ENCODE measurements at regions not wholly inside any gene's neighbourhood (a gene's known extent, or its start where the extent isn't known, plus 50 kb on each side); places are given as distances from the start of the nearest gene placed in this dataset.
A peak's percentile ranks its signal among the peaks of the same experiment; 100 is the strongest.
"Not testable (repeated sequence)": the region's sequence is repeated elsewhere in the genome, so short reads cannot be mapped to it uniquely, and the experiment has no call there.

DNA sequence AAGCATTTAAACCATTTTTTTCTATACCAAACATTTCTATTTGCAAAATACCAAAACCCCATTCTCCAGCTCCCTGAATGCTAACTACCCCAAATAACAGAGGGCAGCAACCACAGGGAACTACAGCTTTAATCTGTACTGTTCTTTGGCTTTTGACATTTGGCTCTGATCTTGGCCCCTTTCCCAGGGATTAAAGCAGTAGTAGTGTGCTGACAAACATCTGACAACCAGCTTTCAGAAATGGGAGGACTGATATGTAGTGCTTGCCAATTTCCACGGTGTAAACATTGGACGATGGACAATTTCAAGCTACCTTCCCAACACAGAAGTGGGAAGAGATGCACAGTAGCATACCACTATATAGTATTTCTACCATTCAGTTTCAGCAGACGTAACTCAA is 88.4 kb upstream of the TEAD1 start:
- Histone ChIP-seq H3K9me3 (ENCODE audit: low read depth, low read length) (no peaks in the 10 kb centered on the region), H3K27ac (no peak overlapping the region), H3K36me3 (ENCODE audit: insufficient read depth, low read length) (no peaks in the 10 kb centered on the region), H3K9ac (ENCODE audit: insufficient read length) (no peak overlapping the region), H3K4me3 (no peak overlapping the region)
- TF ChIP-seq POLR2AphosphoS5 (IDR thresholded peaks at IDR 0.05; ENCODE audit: borderline replicate concordance, low read depth, low read length) (no peak), FOXP2 (optimal IDR thresholded peaks at IDR 0.05; ENCODE audit: control extremely low read depth, extremely low read length, insufficient read depth) (no peak), EZH2 (IDR thresholded peaks at IDR 0.05) (no peak)
- no peak for DNase-seq (ENCODE audit: low read depth, low spot score)

DNA sequence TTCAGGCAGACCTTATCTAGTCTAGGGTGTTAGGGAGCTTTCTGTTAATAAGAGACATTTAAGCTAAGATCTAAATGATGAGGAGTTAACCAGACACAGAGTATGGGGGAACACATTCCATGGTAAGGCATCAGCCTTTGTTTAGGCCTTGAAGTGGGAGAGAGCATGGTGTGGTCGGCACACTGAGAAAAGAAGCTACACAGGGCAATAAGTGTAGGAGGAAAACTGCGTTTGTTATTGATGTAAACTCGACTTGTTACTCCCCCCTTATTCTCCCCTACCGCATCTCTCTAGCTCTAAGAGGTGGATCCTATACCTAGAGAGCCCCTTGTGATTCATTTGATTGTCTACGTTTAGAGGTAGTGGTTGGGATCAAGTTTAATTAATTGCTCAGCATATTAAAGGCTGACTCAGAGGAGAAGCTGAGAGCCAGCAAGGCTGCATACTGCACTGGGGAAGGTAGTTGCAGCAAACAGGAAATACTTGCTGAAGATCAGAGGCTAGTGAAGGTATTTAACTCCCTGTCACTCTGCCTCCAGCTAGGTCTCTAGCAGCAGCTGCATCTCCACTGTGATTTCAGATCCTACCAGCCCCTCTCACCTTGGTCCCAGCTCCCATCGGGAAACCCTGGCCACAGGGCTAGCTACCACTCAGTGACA is 86.8 kb upstream of the TEAD1 start:
- Histone ChIP-seq H3K9ac (ENCODE audit: insufficient read length) (no peak overlapping the region), H3K9me3 (ENCODE audit: low read depth, low read length) (no peaks in the 10 kb centered on the region), H3K4me3 (no peak overlapping the region), H3K36me3 (ENCODE audit: insufficient read depth, low read length) (no peaks in the 10 kb centered on the region), H3K27ac (no peak overlapping the region)
- no peak for DNase-seq (ENCODE audit: low read depth, low spot score)
- TF ChIP-seq POLR2AphosphoS5 (IDR thresholded peaks at IDR 0.05; ENCODE audit: borderline replicate concordance, low read depth, low read length) = no peak
- no peak for TF ChIP-seq EZH2 (IDR thresholded peaks at IDR 0.05)
- TF ChIP-seq FOXP2 (optimal IDR thresholded peaks at IDR 0.05; ENCODE audit: control extremely low read depth, extremely low read length, insufficient read depth) = no peak

GRCh38 chr11:12591706-12592105 is 82.5 kb upstream of the TEAD1 start:
- H3K9ac ChIP-seq (ENCODE audit: insufficient read length) = no peak overlapping the region
- no peak for DNase-seq (ENCODE audit: low read depth, low spot score)
- H3K4me3 ChIP-seq = no peak overlapping the region
- no peaks in the 10 kb centered on the region for H3K9me3 ChIP-seq (ENCODE audit: low read depth, low read length)
- H3K27ac ChIP-seq = no peak overlapping the region
- TF ChIP-seq POLR2AphosphoS5 (IDR thresholded peaks at IDR 0.05; ENCODE audit: borderline replicate concordance, low read depth, low read length) (no peak), EZH2 (IDR thresholded peaks at IDR 0.05) (no peak), FOXP2 (optimal IDR thresholded peaks at IDR 0.05; ENCODE audit: control extremely low read depth, extremely low read length, insufficient read depth) (no peak)
- no peaks in the 10 kb centered on the region for H3K36me3 ChIP-seq (ENCODE audit: insufficient read depth, low read length)

DNA sequence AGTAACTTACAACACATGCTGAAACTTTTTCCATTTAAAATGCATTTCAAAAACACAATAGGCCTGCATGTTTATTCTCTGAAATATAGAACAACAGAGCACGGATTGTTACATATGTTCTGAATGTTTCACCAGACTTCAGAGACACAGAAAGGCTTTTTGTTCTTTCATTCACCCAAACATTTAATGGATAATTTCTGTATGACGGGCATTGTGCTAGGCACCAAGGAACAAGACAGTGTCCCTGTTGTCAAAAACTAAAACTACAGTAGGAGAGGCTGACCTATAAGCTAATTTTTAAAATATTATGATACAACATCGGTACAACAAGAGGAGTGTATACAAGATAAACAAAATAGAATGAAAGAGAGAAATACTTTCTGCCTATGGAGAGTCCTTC is 81.9 kb upstream of the TEAD1 start:
- TF ChIP-seq FOXP2 (optimal IDR thresholded peaks at IDR 0.05; ENCODE audit: control extremely low read depth, extremely low read length, insufficient read depth) (no peak), POLR2AphosphoS5 (IDR thresholded peaks at IDR 0.05; ENCODE audit: borderline replicate concordance, low read depth, low read length) (no peak), EZH2 (IDR thresholded peaks at IDR 0.05) (no peak)
- H3K27ac ChIP-seq = no peak overlapping the region
- no peaks in the 10 kb centered on the region for H3K36me3 ChIP-seq (ENCODE audit: insufficient read depth, low read length)
- no peak for DNase-seq (ENCODE audit: low read depth, low spot score)
- H3K9ac ChIP-seq (ENCODE audit: insufficient read length) = no peak overlapping the region
- no peak overlapping the region for H3K4me3 ChIP-seq
- H3K9me3 ChIP-seq (ENCODE audit: low read depth, low read length) = no peaks in the 10 kb centered on the region

GRCh38 chr11:12595089-12595847 is 79.0 kb upstream of the TEAD1 start:
- not testable (repeated sequence) for H3K9ac ChIP-seq (ENCODE audit: insufficient read length); DNase-seq (ENCODE audit: low read depth, low spot score)

DNA sequence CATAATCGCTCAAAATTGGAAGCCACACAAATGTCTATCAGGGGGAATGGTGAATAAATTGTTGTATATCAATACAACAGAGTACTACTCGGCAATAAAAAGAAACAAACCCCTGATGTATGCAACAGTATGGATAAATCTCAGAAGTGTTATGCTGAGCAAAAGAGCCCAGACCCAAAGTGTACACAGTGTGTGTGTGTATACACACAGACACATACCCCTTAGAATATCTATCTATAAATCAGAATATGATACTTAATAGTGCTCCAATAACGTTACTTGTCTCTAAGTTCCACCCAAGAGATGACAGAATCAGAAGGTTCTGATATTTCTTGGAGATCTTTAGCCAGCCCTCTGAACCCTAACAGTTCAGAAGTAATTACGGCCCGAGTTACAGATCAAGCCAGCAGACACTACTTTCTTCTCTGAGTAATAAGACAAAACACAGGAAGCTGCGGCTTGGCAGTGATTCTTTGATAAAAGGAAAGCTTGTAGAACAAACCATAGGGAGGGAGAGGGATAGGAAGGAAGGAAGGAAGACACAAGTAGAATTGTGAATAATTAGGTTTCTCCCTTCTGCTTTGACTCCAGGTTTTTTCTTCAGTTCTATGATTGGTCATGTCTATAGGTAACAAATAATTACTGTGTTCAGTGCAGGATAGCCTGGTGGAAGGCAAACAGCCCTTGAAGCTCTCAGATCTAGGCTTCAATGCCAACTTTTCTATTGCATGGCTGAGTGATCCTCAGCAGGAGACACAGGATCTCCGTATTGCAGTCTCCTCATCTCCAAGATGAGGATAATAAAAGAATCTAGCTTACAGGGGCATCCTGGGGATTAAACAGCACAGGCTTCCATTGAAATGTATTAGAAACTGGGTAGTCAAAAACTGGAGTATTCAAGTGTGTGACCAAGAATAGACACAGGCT is 75.6 kb upstream of the TEAD1 start:
- TF ChIP-seq POLR2AphosphoS5 (IDR thresholded peaks at IDR 0.05; ENCODE audit: borderline replicate concordance, low read depth, low read length) = no peak
- DNase-seq (ENCODE audit: low read depth, low spot score) = peak; percentile 76
- Histone ChIP-seq H3K9ac (ENCODE audit: insufficient read length) (no peak overlapping the region), H3K36me3 (ENCODE audit: insufficient read depth, low read length) (no peaks in the 10 kb centered on the region), H3K9me3 (ENCODE audit: low read depth, low read length) (no peaks in the 10 kb centered on the region), H3K27ac (peak overlapping the region; percentile 73; the same call in 1 of the 2 replicates), H3K4me3 (peak overlapping the region; percentile 52)

More at GRCh38 chr11:12595089-12595847, 79.0 kb upstream of the TEAD1 start:
- H3K27ac ChIP-seq; H3K4me3 ChIP-seq; H3K36me3 ChIP-seq (ENCODE audit: insufficient read depth, low read length); H3K9me3 ChIP-seq (ENCODE audit: low read depth, low read length): not testable (repeated sequence)

- Histone ChIP-seq H3K27ac (no peak overlapping the region), H3K4me3 (peak overlapping the region; percentile 52), H3K9me3 (ENCODE audit: low read depth, low read length) (no peaks in the 10 kb centered on the region), H3K36me3 (ENCODE audit: insufficient read depth, low read length) (no peaks in the 10 kb centered on the region), H3K9ac (ENCODE audit: insufficient read length) (no peak overlapping the region)
- TF ChIP-seq FOXP2 (optimal IDR thresholded peaks at IDR 0.05; ENCODE audit: control extremely low read depth, extremely low read length, insufficient read depth) (no peak), EZH2 (IDR thresholded peaks at IDR 0.05) (no peak), POLR2AphosphoS5 (IDR thresholded peaks at IDR 0.05; ENCODE audit: borderline replicate concordance, low read depth, low read length) (no peak)
- DNase-seq (ENCODE audit: low read depth, low spot score) = no peak
Measured at GRCh38 chr11:12599408-12600143, 74.6 kb upstream of the TEAD1 start.

GRCh38 chr11:12600829-12601228 is 73.4 kb upstream of the TEAD1 start:
- no peaks in the 10 kb centered on the region for H3K36me3 ChIP-seq (ENCODE audit: insufficient read depth, low read length)
- TF ChIP-seq EZH2 (IDR thresholded peaks at IDR 0.05) (no peak), POLR2AphosphoS5 (IDR thresholded peaks at IDR 0.05; ENCODE audit: borderline replicate concordance, low read depth, low read length) (no peak), FOXP2 (optimal IDR thresholded peaks at IDR 0.05; ENCODE audit: control extremely low read depth, extremely low read length, insufficient read depth) (no peak)
- no peaks in the 10 kb centered on the region for H3K9me3 ChIP-seq (ENCODE audit: low read depth, low read length)
- no peak overlapping the region for H3K4me3 ChIP-seq
- DNase-seq (ENCODE audit: low read depth, low spot score) = no peak
- no peak overlapping the region for H3K9ac ChIP-seq (ENCODE audit: insufficient read length)
- no peak overlapping the region for H3K27ac ChIP-seq
